ENCODE measurements at regions not wholly inside any gene's neighbourhood (a gene's known extent, or its start where the extent isn't known, plus 50 kb on each side); places are given as distances from the start of the nearest gene placed in this dataset.
"Not testable (repeated sequence)": the region's sequence is repeated elsewhere in the genome, so short reads cannot be mapped to it uniquely, and the experiment has no call there.

- Histone ChIP-seq H3K27me3 (no peaks in the 10 kb centered on the region), H3K27ac (no peak overlapping the region), H3K36me3 (no peaks in the 10 kb centered on the region), H3K4me1 (no peaks in the 10 kb centered on the region), H3K9me3 (no peaks in the 10 kb centered on the region), H3K4me3 (no peak overlapping the region)
- WGBS, 2 donors, result 57 to 71% methylated on average over 1 of the region's 1 CpG
- TF ChIP-seq POLR2A (IDR thresholded peaks at IDR 0.05) (no peak), CTCF (IDR thresholded peaks at IDR 0.05) (no peak)
- intact Hi-C loops (cut with DNase I), result no loop called here
- DNase-seq, result no peak
Measured at GRCh38 chrX:65331371-65331770, 203.2 kb downstream of the LAS1L start.

DNA sequence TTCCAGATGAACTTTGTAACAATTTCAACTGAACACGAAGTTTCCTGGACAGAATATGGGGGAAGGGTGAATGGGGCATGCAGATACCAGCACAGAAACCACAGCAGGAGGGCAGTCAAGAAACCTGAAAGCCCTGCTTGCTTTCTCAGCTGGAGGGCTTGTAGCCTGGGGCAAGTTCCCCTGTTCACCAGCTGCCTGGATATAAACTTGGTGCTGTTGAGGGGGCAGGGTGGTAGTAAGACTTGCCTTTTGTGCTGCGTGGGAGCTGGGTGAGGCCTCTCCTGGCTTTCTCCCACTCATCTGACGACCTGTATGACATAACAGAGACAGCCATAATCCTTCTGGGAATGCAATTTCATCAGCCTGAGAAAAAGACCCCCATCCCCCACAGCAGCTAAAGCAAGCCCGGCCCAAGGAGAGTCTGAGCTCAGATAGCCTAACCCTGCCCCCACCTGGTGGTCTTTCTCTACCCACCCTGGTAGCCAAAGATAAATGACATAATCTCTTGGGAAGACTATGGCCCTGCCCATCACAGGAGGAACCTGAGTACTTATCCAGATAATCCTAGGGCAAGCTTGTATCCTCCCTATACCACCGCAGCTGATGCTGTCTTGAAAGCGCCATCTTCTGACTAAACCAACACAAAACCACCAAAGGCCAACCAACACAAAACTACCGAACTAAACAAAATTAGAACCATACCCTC lies 234.3 kb downstream of the LAS1L start:
- intact Hi-C loops (cut with DNase I), result no loop called here
- Histone ChIP-seq H3K4me3 (no peak overlapping the region), H3K9me3 (peaks cover 0 to 5% (median 0%) of the 10 kb centered on the region in 3 donors), H3K36me3 (no peaks in the 10 kb centered on the region), H3K4me1 (no peaks in the 10 kb centered on the region), H3K27ac (no peak overlapping the region), H3K27me3 (no peaks in the 10 kb centered on the region)
- no peak for TF ChIP-seq CTCF (IDR thresholded peaks at IDR 0.05)
- no peak for TF ChIP-seq POLR2A (IDR thresholded peaks at IDR 0.05)
- WGBS, 2 donors, result 10 to 44% methylated on average over 4 to 5 of the region's 7 CpGs
- no peak for DNase-seq

- intact Hi-C loops (cut with DNase I); H3K4me1 ChIP-seq; DNase-seq; H3K4me3 ChIP-seq; H3K27me3 ChIP-seq; H3K36me3 ChIP-seq; H3K9me3 ChIP-seq; H3K27ac ChIP-seq: not testable (repeated sequence)
- WGBS, 2 donors, result 90 to 95% methylated on average over 8 of the region's 8 CpGs
Measured at GRCh38 chrX:65282905-65283304, 251.7 kb downstream of the LAS1L start.

DNA sequence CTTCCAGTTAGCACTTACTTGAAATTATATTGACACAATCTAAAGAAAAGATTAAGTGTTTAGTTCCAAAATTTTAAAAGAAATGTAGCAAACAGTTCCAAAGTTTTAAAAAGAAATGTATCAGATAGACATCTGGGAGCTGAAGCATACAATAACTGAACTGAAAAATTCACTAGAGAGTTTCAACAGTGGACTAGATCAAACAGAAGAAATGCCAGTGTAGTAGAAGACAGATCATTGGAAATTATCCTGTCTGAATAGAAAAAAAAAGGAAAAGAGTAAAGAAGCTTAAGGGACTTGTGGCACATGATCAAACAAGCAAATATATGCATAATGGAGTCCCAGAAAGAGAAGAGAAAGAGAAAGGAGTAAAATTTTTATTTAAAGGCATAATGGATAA lies 261.4 kb downstream of the LAS1L start:
- H3K4me3 ChIP-seq, result no peak overlapping the region
- intact Hi-C loops (cut with DNase I), result no loop called here
- no peak overlapping the region for H3K27ac ChIP-seq
- DNase-seq, result no peak
- H3K36me3 ChIP-seq, result no peaks in the 10 kb centered on the region
- no peaks in the 10 kb centered on the region for H3K4me1 ChIP-seq
- TF ChIP-seq CTCF (IDR thresholded peaks at IDR 0.05) (no peak), POLR2A (IDR thresholded peaks at IDR 0.05) (no peak)
- H3K9me3 ChIP-seq, result peaks cover 0 to 12% (median 10%) of the 10 kb centered on the region in 3 donors
- no peaks in the 10 kb centered on the region for H3K27me3 ChIP-seq

GRCh38 chrX:65266482-65266881 lies 268.1 kb downstream of the LAS1L start:
- H3K27me3 ChIP-seq, result no peaks in the 10 kb centered on the region
- H3K27ac ChIP-seq, result no peak overlapping the region
- intact Hi-C loops (cut with DNase I), result no loop called here
- no peaks in the 10 kb centered on the region for H3K36me3 ChIP-seq
- 80 to 82% methylated on average over 2 of the region's 2 CpGs for WGBS, 2 donors
- no peaks in the 10 kb centered on the region for H3K9me3 ChIP-seq
- H3K4me1 ChIP-seq, result no peaks in the 10 kb centered on the region
- no peak overlapping the region for H3K4me3 ChIP-seq
- TF ChIP-seq CTCF (IDR thresholded peaks at IDR 0.05) (no peak), POLR2A (IDR thresholded peaks at IDR 0.05) (no peak)
- DNase-seq, result no peak

DNA sequence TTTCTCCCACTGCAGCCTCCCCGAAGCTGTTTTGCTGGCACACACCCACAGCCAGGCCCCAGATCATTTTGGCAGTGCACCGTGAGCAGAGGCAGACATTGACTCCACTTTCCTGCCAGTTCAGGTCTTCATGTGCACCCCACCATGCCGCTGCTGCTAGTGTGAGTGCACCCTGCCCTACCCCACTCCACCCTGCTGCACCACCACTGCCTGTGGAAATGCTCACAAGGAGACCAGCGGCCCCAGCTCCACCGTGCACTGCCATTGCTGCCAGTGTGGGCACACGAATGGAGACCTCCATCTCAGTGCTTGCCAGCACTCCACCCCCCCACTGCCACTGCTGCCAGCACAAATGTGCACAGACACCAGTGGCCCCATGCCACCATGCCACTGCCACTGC lies 277.6 kb upstream of the ZC4H2 start:
- TF ChIP-seq POLR2A (IDR thresholded peaks at IDR 0.05) (no peak), CTCF (IDR thresholded peaks at IDR 0.05) (no peak)
- Histone ChIP-seq H3K4me1 (no peaks in the 10 kb centered on the region), H3K27me3 (no peaks in the 10 kb centered on the region), H3K27ac (no peak overlapping the region), H3K4me3 (no peak overlapping the region), H3K36me3 (no peaks in the 10 kb centered on the region), H3K9me3 (no peaks in the 10 kb centered on the region)
- WGBS, 2 donors, result 100% methylated on average over 1 of the region's 6 CpGs; no CpG with 5 or more reads in 1 of the 2 donors
- DNase-seq, result no peak
- intact Hi-C loops (cut with DNase I), result no loop called here

All from esophagus squamous epithelium (tissue), 5 donors.